WTC11 (cell line): ENCODE measurements at regions not wholly inside any gene's neighbourhood (a gene's known extent, or its start where the extent isn't known, plus 50 kb on each side); places are given as distances from the start of the nearest gene placed in this dataset.

Experiments
- CTCF ChIP-seq: fragments of 200-600 bp; IDR thresholded peaks from 2 replicates; pipeline ENCODE4 v1.8.0; 2022; ENCODE audit warnings: antibody characterized with exemption
- ETV6 ChIP-seq: sonication (generic); formaldehyde crosslinking; IDR thresholded peaks from 2 replicates; pipeline ENCODE4 v1.8.1; 2022; ENCODE audit warnings: mild to moderate bottlenecking, missing genetic modification reagents
- FOXK1 ChIP-seq: sonication (generic); formaldehyde crosslinking; IDR thresholded peaks from 2 replicates; pipeline ENCODE4 v1.8.0; 2022; ENCODE audit warnings: mild to moderate bottlenecking, moderate library complexity, missing genetic modification reagents
- IRF2 ChIP-seq: sonication (generic); formaldehyde crosslinking; IDR thresholded peaks from 2 replicates; pipeline ENCODE4 v1.8.0; 2022; ENCODE audit warnings: low read depth, missing genetic modification reagents, borderline replicate concordance
- JUN ChIP-seq: sonication (generic); formaldehyde crosslinking; IDR thresholded peaks from 2 replicates; pipeline ENCODE4 v1.8.0; 2023; ENCODE audit warnings: mild to moderate bottlenecking, missing genetic modification reagents
- NR1H2 ChIP-seq: sonication (generic); formaldehyde crosslinking; IDR thresholded peaks from 2 replicates; pipeline ENCODE4 v1.9.0; 2021; ENCODE audit warnings: mild to moderate bottlenecking, moderate library complexity, missing genetic modification reagents
- NR2C2 ChIP-seq: sonication (generic); formaldehyde crosslinking; IDR thresholded peaks from 2 replicates; pipeline ENCODE4 v1.8.0; 2022; ENCODE audit warnings: mild to moderate bottlenecking, missing genetic modification reagents
- TCF7 ChIP-seq: sonication (generic); formaldehyde crosslinking; IDR thresholded peaks from 2 replicates; pipeline ENCODE4 v1.8.0; 2022; ENCODE audit warnings: mild to moderate bottlenecking, low read depth, missing genetic modification reagents, moderate library complexity
- TP53 ChIP-seq: sonication (generic); formaldehyde crosslinking; IDR thresholded peaks from 2 replicates; pipeline ENCODE4 v1.8.1; 2023; ENCODE audit warnings: mild to moderate bottlenecking, missing genetic modification reagents
- USF1 ChIP-seq: sonication (generic); formaldehyde crosslinking; IDR thresholded peaks from 2 replicates; pipeline ENCODE4 v1.8.0; 2022; ENCODE audit warnings: mild to moderate bottlenecking, missing genetic modification reagents

GRCh38 chr7:69414555-69414954 is 183.7 kb upstream of the AUTS2 start:
- no peak for TF ChIP-seq CTCF
- TF ChIP-seq JUN (CRISPR knock-in tag), result no peak
- TF ChIP-seq TCF7 (CRISPR knock-in tag), result no peak
- no peak for TF ChIP-seq IRF2
- no peak for TF ChIP-seq NR1H2 (CRISPR knock-in tag)
- TF ChIP-seq NR2C2, result no peak
- TF ChIP-seq ETV6 (CRISPR knock-in tag), result no peak
- TF ChIP-seq TP53 (CRISPR knock-in tag), result no peak
- TF ChIP-seq FOXK1 (CRISPR knock-in tag), result no peak
- TF ChIP-seq USF1 (CRISPR knock-in tag), result no peak
